DMS53 treated with DMSO at 0.1 percent for 48 hours (cell line): ENCODE measurements at regions not wholly inside any gene's neighbourhood (a gene's known extent, or its start where the extent isn't known, plus 50 kb on each side); places are given as distances from the start of the nearest gene placed in this dataset.
A peak's percentile ranks its signal among the peaks of the same experiment; 100 is the strongest.

ENCODE experiments used
- DNase-seq: peaks from one replicate; lab custom pipeline; 2025; ENCODE audit not compliant: unreplicated experiment; lab: John Stamatoyannopoulos, UW

- DNase-seq = no peak
Observed at GRCh38 chr9:81741103-81741502, 51.8 kb upstream of the TLE1 start.

- DNase-seq = no peak
Observed at GRCh38 chr9:81748091-81748490, 58.7 kb upstream of the TLE1 start.

GRCh38 chr9:81753436-81753835, 64.1 kb upstream of the TLE1 start:
- DNase-seq = no peak

- DNase-seq = no peak
Observed at GRCh38 chr9:81754245-81754644, 64.9 kb upstream of the TLE1 start.

GRCh38 chr9:81755721-81756120, 66.4 kb upstream of the TLE1 start:
- DNase-seq = no peak

- DNase-seq = no peak
Observed at GRCh38 chr9:81756561-81756960, 67.2 kb upstream of the TLE1 start.

- DNase-seq = no peak
Observed at GRCh38 chr9:81758123-81758797, 68.9 kb upstream of the TLE1 start.

GRCh38 chr9:81759680-81760215, 70.4 kb upstream of the TLE1 start:
- DNase-seq = peak; percentile 71

GRCh38 chr9:81767921-81768320, 78.6 kb upstream of the TLE1 start:
- DNase-seq = no peak

- DNase-seq = no peak
Observed at GRCh38 chr9:81771571-81771970, 82.2 kb upstream of the TLE1 start.

GRCh38 chr9:81772144-81772543, 82.8 kb upstream of the TLE1 start:
- DNase-seq = no peak

- DNase-seq = peak; percentile 90
Observed at GRCh38 chr9:81776390-81776789, 87.0 kb upstream of the TLE1 start.

- DNase-seq = no peak
Observed at GRCh38 chr9:81776834-81777233, 87.5 kb upstream of the TLE1 start.

- no peak for DNase-seq
Observed at GRCh38 chr9:81777482-81777881, 88.1 kb upstream of the TLE1 start.

- no peak for DNase-seq
Observed at GRCh38 chr9:81782313-81782995, 93.1 kb upstream of the TLE1 start.

GRCh38 chr9:81787747-81788632, 98.6 kb upstream of the TLE1 start:
- DNase-seq = no peak

GRCh38 chr9:81789721-81790120, 100.4 kb upstream of the TLE1 start:
- DNase-seq = no peak

- DNase-seq = no peak
Observed at GRCh38 chr9:81790166-81790565, 100.8 kb upstream of the TLE1 start.

GRCh38 chr9:81791076-81791475, 101.7 kb upstream of the TLE1 start:
- DNase-seq = no peak

GRCh38 chr9:81798606-81799005, 109.3 kb upstream of the TLE1 start:
- DNase-seq = no peak

- DNase-seq = peak; percentile 51
Observed at GRCh38 chr9:81801190-81801589, 111.8 kb upstream of the TLE1 start.

- DNase-seq = no peak
Observed at GRCh38 chr9:81804306-81804705, 115.0 kb upstream of the TLE1 start.
